ENCODE measurements at regions not wholly inside any gene's neighbourhood (a gene's known extent, or its start where the extent isn't known, plus 50 kb on each side); places are given as distances from the start of the nearest gene placed in this dataset.

- Histone ChIP-seq H3K27ac (no peak overlapping the region), H3K27me3 (no peaks in the 10 kb centered on the region), H3K36me3 (ENCODE audit: low read depth, missing control alignments) (no peaks in the 10 kb centered on the region), H3K4me3 (no peak overlapping the region), H3K9me3 (no peaks in the 10 kb centered on the region), H3K4me1 (no peaks in the 10 kb centered on the region)
- intact Hi-C loops (cut with DNase I; ENCODE audit: low total_unique reads) = no loop called here
- TF ChIP-seq CTCF (IDR thresholded peaks at IDR 0.05) (no peak), POLR2A (IDR thresholded peaks at IDR 0.05) (no peak)
- no peak for DNase-seq
- WGBS, 2 donors = 79 to 88% methylated on average over 5 of the region's 5 CpGs
These were observed 271.1 kb downstream of the GALR1 start for GRCh38 chr18:77520767-77521166.

- intact Hi-C loops (cut with DNase I; ENCODE audit: low total_unique reads) = no loop called here
- Histone ChIP-seq H3K9me3 (no peaks in the 10 kb centered on the region), H3K27me3 (no peaks in the 10 kb centered on the region), H3K4me3 (no peak overlapping the region), H3K27ac (no peak overlapping the region), H3K4me1 (no peaks in the 10 kb centered on the region), H3K36me3 (ENCODE audit: low read depth, missing control alignments) (no peaks in the 10 kb centered on the region)
- WGBS, 2 donors = 65 to 80% methylated on average over 9 of the region's 9 CpGs
- DNase-seq = no peak
- TF ChIP-seq POLR2A (IDR thresholded peaks at IDR 0.05) = no peak
- no peak for TF ChIP-seq CTCF (IDR thresholded peaks at IDR 0.05)
These were observed 272.5 kb downstream of the GALR1 start for GRCh38 chr18:77522051-77522675.

GRCh38 chr18:77524909-77525308 is 275.3 kb downstream of the GALR1 start:
- Histone ChIP-seq H3K4me1 (no peaks in the 10 kb centered on the region), H3K27ac (no peak overlapping the region), H3K4me3 (no peak overlapping the region), H3K9me3 (no peaks in the 10 kb centered on the region), H3K36me3 (ENCODE audit: low read depth, missing control alignments) (no peaks in the 10 kb centered on the region), H3K27me3 (no peaks in the 10 kb centered on the region)
- no peak for DNase-seq
- 73 to 86% methylated on average over 7 of the region's 7 CpGs for WGBS, 2 donors
- no peak for TF ChIP-seq CTCF (IDR thresholded peaks at IDR 0.05)
- no peak for TF ChIP-seq POLR2A (IDR thresholded peaks at IDR 0.05)
- intact Hi-C loops (cut with DNase I; ENCODE audit: low total_unique reads) = no loop called here

GRCh38 chr18:77526962-77527361 is 277.3 kb downstream of the GALR1 start:
- intact Hi-C loops (cut with DNase I; ENCODE audit: low total_unique reads) = no loop called here
- DNase-seq = no peak

More at GRCh38 chr18:77526962-77527361, 277.3 kb downstream of the GALR1 start:
- no peak overlapping the region for H3K4me3 ChIP-seq
- no peak for TF ChIP-seq CTCF (IDR thresholded peaks at IDR 0.05)
- TF ChIP-seq POLR2A (IDR thresholded peaks at IDR 0.05) = no peak
- no peaks in the 10 kb centered on the region for H3K27me3 ChIP-seq
- H3K4me1 ChIP-seq = no peaks in the 10 kb centered on the region
- H3K9me3 ChIP-seq = no peaks in the 10 kb centered on the region
- H3K27ac ChIP-seq = no peak overlapping the region
- no peaks in the 10 kb centered on the region for H3K36me3 ChIP-seq (ENCODE audit: low read depth, missing control alignments)
- 67 to 76% methylated on average over 4 to 8 of the region's 8 CpGs for WGBS, 2 donors
